ENCODE measurements at regions not wholly inside any gene's neighbourhood (a gene's known extent, or its start where the extent isn't known, plus 50 kb on each side); places are given as distances from the start of the nearest gene placed in this dataset.

- Mint-ChIP-seq H3K4me1 (peaks cover 18% of the 10 kb centered on the region), H3K27ac (no peak overlapping the region), H3K36me3 (no peaks in the 10 kb centered on the region), H3K9me3 (peaks cover 7% of the 10 kb centered on the region), H3K27me3 (ENCODE audit: insufficient read depth, low read depth) (peaks cover 11% of the 10 kb centered on the region), H3K4me3 (no peak overlapping the region)
- Histone ChIP-seq H3K27ac (no peak overlapping the region), H2AFZ (replicated peaks) (no peak overlapping the region), H4K20me1 (ENCODE audit: low read depth) (no peaks in the 10 kb centered on the region), H3K9ac (no peak overlapping the region), H3K27me3 (no peaks in the 10 kb centered on the region), H3K4me2 (no peak overlapping the region), H3K36me3 (no peaks in the 10 kb centered on the region), H3K9me3 (ENCODE audit: low read depth) (no peaks in the 10 kb centered on the region), H3F3A (ENCODE audit: low read depth) (no peaks in the 10 kb centered on the region), H3K4me1 (no peaks in the 10 kb centered on the region), H3K4me3 (no peak overlapping the region), H3K79me2 (ENCODE audit: low read depth) (no peaks in the 10 kb centered on the region)
- TF ChIP-seq CTCF (IDR thresholded peaks at IDR 0.05): no peak
- DNase-seq (ENCODE audit: low spot score): no peak
Observed at GRCh38 chr20:43832096-43832816, 82.4 kb upstream of the TOX2 start.

- H4K20me1 ChIP-seq (ENCODE audit: low read depth): no peaks in the 10 kb centered on the region
- H3K79me2 ChIP-seq (ENCODE audit: low read depth): no peaks in the 10 kb centered on the region
- H3K4me1 ChIP-seq: no peaks in the 10 kb centered on the region
- Mint-ChIP-seq H3K4me1 (peaks cover 17% of the 10 kb centered on the region), H3K36me3 (no peaks in the 10 kb centered on the region), H3K4me3 (no peak overlapping the region), H3K27me3 (ENCODE audit: insufficient read depth, low read depth) (peaks cover 11% of the 10 kb centered on the region), H3K9me3 (peaks cover 7% of the 10 kb centered on the region), H3K27ac (no peak overlapping the region)
- H3K36me3 ChIP-seq: no peaks in the 10 kb centered on the region
- H2AFZ ChIP-seq (replicated peaks): no peak overlapping the region
- no peak for TF ChIP-seq EZH2 (IDR thresholded peaks at IDR 0.05)
- no peak for TF ChIP-seq EZH2phosphoT487 (IDR thresholded peaks at IDR 0.05)
- no peak for TF ChIP-seq CTCF (IDR thresholded peaks at IDR 0.05)
- H3K4me3 ChIP-seq: no peak overlapping the region
- no peak overlapping the region for H3K27ac ChIP-seq
- no peak for DNase-seq (ENCODE audit: low spot score)
- H3F3A ChIP-seq (ENCODE audit: low read depth): no peaks in the 10 kb centered on the region
- no peaks in the 10 kb centered on the region for H3K27me3 ChIP-seq
- H3K9ac ChIP-seq: no peak overlapping the region
- H3K9me3 ChIP-seq (ENCODE audit: low read depth): no peaks in the 10 kb centered on the region
- H3K4me2 ChIP-seq: no peak overlapping the region
Observed at GRCh38 chr20:43831481-43832065, 83.1 kb upstream of the TOX2 start.

DNA sequence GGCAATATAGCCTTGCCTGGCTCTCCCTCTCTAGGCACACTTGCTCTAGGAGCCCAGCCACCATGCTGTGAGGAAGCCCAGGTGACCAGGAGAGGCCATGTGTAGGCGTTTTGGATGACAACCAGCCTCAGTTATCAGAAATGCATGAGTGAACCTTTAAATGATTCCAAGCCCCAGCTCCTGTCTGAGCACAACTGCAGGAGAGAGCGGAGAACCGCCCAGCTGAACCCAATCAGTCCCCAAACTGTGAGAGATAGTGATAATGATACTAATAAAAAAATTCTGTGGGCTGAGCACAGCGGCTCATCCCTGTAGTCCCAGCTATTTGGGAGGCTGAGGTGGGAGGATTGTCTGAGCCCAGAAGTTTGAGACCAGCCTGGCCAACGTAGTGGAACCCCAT lies 83.8 kb upstream of the TOX2 start:
- H2AFZ ChIP-seq (replicated peaks): no peak overlapping the region
- H3K27me3 Mint-ChIP-seq (ENCODE audit: insufficient read depth, low read depth): peaks cover 11% of the 10 kb centered on the region

More for the DNA sequence above, 83.8 kb upstream of the TOX2 start:
- H3K9me3 Mint-ChIP-seq: peaks cover 7% of the 10 kb centered on the region
- H3K4me1 Mint-ChIP-seq: peaks cover 17% of the 10 kb centered on the region
- no peak overlapping the region for H3K27ac Mint-ChIP-seq
- no peaks in the 10 kb centered on the region for H3K4me1 ChIP-seq
- no peak overlapping the region for H3K9ac ChIP-seq
- DNase-seq (ENCODE audit: low spot score): no peak
- H3K4me3 Mint-ChIP-seq: no peak overlapping the region
- H3F3A ChIP-seq (ENCODE audit: low read depth): no peaks in the 10 kb centered on the region
- H3K36me3 ChIP-seq: no peaks in the 10 kb centered on the region
- H3K79me2 ChIP-seq (ENCODE audit: low read depth): no peaks in the 10 kb centered on the region
- no peaks in the 10 kb centered on the region for H3K9me3 ChIP-seq (ENCODE audit: low read depth)
- no peaks in the 10 kb centered on the region for H3K36me3 Mint-ChIP-seq
- H4K20me1 ChIP-seq (ENCODE audit: low read depth): no peaks in the 10 kb centered on the region
- TF ChIP-seq EZH2 (IDR thresholded peaks at IDR 0.05): no peak
- TF ChIP-seq CTCF (IDR thresholded peaks at IDR 0.05): no peak
- no peak for TF ChIP-seq EZH2phosphoT487 (IDR thresholded peaks at IDR 0.05)
- no peaks in the 10 kb centered on the region for H3K27me3 ChIP-seq
- H3K4me2 ChIP-seq: no peak overlapping the region
- no peak overlapping the region for H3K27ac ChIP-seq
- H3K4me3 ChIP-seq: no peak overlapping the region

All from neural progenitor cell (in vitro differentiated cells).